GM03348 (cell line): ENCODE measurements at regions not wholly inside any gene's neighbourhood (a gene's known extent, or its start where the extent isn't known, plus 50 kb on each side); places are given as distances from the start of the nearest gene placed in this dataset.

Source experiments
- DNase-seq: peaks from one replicate; pipeline ENCODE4 v3.0.0; 2012; ENCODE audit warnings: low spot score

GRCh38 chr12:5195691-5196090 is 152.0 kb downstream of the KCNA5 start:
- DNase-seq: no peak

- DNase-seq: peak; percentile 20
Measured at GRCh38 chr12:5197131-5197530, 153.5 kb downstream of the KCNA5 start.

- no peak for DNase-seq
Measured at GRCh38 chr12:5197656-5198055, 154.0 kb downstream of the KCNA5 start.

GRCh38 chr12:5200278-5201087 is 156.8 kb downstream of the KCNA5 start:
- peak; percentile 49 for DNase-seq

GRCh38 chr12:5201554-5202218 is 158.0 kb downstream of the KCNA5 start:
- DNase-seq: no peak

GRCh38 chr12:5203274-5203673 is 159.6 kb downstream of the KCNA5 start:
- DNase-seq: no peak

- DNase-seq: no peak
Measured at GRCh38 chr12:5203720-5204119, 160.0 kb downstream of the KCNA5 start.

GRCh38 chr12:5204271-5204670 is 160.6 kb downstream of the KCNA5 start:
- DNase-seq: no peak

GRCh38 chr12:5204831-5205230 is 161.2 kb downstream of the KCNA5 start:
- no peak for DNase-seq

GRCh38 chr12:5206401-5207175 is 162.9 kb downstream of the KCNA5 start:
- DNase-seq: no peak

GRCh38 chr12:5210179-5210922 is 166.7 kb downstream of the KCNA5 start:
- DNase-seq: no peak

GRCh38 chr12:5210923-5211290 is 167.2 kb downstream of the KCNA5 start:
- no peak for DNase-seq

GRCh38 chr12:5213336-5213735 is 169.7 kb downstream of the KCNA5 start:
- DNase-seq: no peak

GRCh38 chr12:5213990-5214389 is 170.3 kb downstream of the KCNA5 start:
- DNase-seq: no peak

- no peak for DNase-seq
Measured at GRCh38 chr12:5217936-5218335, 174.3 kb downstream of the KCNA5 start.

- no peak for DNase-seq
Measured at GRCh38 chr12:5220099-5220498, 176.4 kb downstream of the KCNA5 start.

- no peak for DNase-seq
Measured at GRCh38 chr12:5220835-5221234, 177.2 kb downstream of the KCNA5 start.

- no peak for DNase-seq
Measured at GRCh38 chr12:5222011-5222461, 178.4 kb downstream of the KCNA5 start.

GRCh38 chr12:5222729-5223128 is 179.1 kb downstream of the KCNA5 start:
- no peak for DNase-seq

- no peak for DNase-seq
Measured at GRCh38 chr12:5223881-5224280, 180.2 kb downstream of the KCNA5 start.

GRCh38 chr12:5226581-5226980 is 182.9 kb downstream of the KCNA5 start:
- DNase-seq: no peak

- no peak for DNase-seq
Measured at GRCh38 chr12:5227708-5228373, 184.2 kb downstream of the KCNA5 start.
